NT2/D1 (cell line): ENCODE measurements at regions not wholly inside any gene's neighbourhood (a gene's known extent, or its start where the extent isn't known, plus 50 kb on each side); places are given as distances from the start of the nearest gene placed in this dataset.

Source experiments
- DNase-seq: peaks from one replicate; pipeline ENCODE4 v3.0.0-alpha.2; 2011; ENCODE audit warnings: low read depth, low spot score
- H3K27me3 ChIP-seq: 2 replicates; pipeline ENCODE4 v1.6.0; 2011; ENCODE audit warnings: mild to moderate bottlenecking; ENCODE audit not compliant: insufficient read length, insufficient read depth
- H3K36me3 ChIP-seq: 2 replicates; pipeline ENCODE4 v1.6.1; 2011; ENCODE audit warnings: mild to moderate bottlenecking, low read length, mixed read lengths; ENCODE audit not compliant: insufficient read depth, insufficient read length
- H3K4me1 ChIP-seq: 2 replicates; pipeline ENCODE4 v1.5.1; 2011; ENCODE audit not compliant: insufficient read depth, insufficient read length
- H3K4me3 ChIP-seq: 2 replicates; pipeline ENCODE4 v1.5.1; 2011; ENCODE audit warnings: low read depth; ENCODE audit not compliant: insufficient read length
- H3K9ac ChIP-seq: 2 replicates; pipeline ENCODE4 v1.6.0; 2011; ENCODE audit warnings: low read depth; ENCODE audit not compliant: insufficient read length
- H3K9me3 ChIP-seq: 2 replicates; pipeline ENCODE4 v1.5.1; 2011; ENCODE audit warnings: mild to moderate bottlenecking, low read length; ENCODE audit not compliant: insufficient read depth
- SUZ12 ChIP-seq: IDR thresholded peaks from 2 replicates; pipeline ENCODE4 v1.6.1; 2011; ENCODE audit not compliant: insufficient read length, insufficient read depth; ENCODE audit errors: extremely low read depth
- YY1 ChIP-seq: IDR thresholded peaks from 2 replicates; pipeline ENCODE4 v1.6.1; 2011; ENCODE audit not compliant: insufficient read length, insufficient read depth
- ZNF274 ChIP-seq: IDR thresholded peaks from 2 replicates; pipeline ENCODE4 v1.6.1; 2011; ENCODE audit warnings: mild to moderate bottlenecking, low read depth, low read length

GRCh38 chr5:159786901-159787691 is 129.2 kb upstream of the ADRA1B start:
- no peak overlapping the region for H3K4me3 ChIP-seq

GRCh38 chr5:159787837-159788236 is 128.4 kb upstream of the ADRA1B start:
- Histone ChIP-seq H3K4me1 (no peaks in the 10 kb centered on the region), H3K9ac (no peak overlapping the region), H3K36me3 (no peaks in the 10 kb centered on the region), H3K27me3 (no peaks in the 10 kb centered on the region), H3K4me3 (no peak overlapping the region), H3K9me3 (no peaks in the 10 kb centered on the region)
- DNase-seq, result no peak
- TF ChIP-seq ZNF274 (no peak), YY1 (no peak), SUZ12 (no peak)

More at GRCh38 chr5:159786901-159787691, 129.2 kb upstream of the ADRA1B start:
- Histone ChIP-seq H3K4me1 (no peaks in the 10 kb centered on the region), H3K9ac (no peak overlapping the region), H3K9me3 (no peaks in the 10 kb centered on the region), H3K36me3 (no peaks in the 10 kb centered on the region), H3K27me3 (no peaks in the 10 kb centered on the region)
- TF ChIP-seq SUZ12 (no peak), ZNF274 (no peak), YY1 (no peak)
- DNase-seq, result no peak

- TF ChIP-seq ZNF274 (no peak), SUZ12 (no peak), YY1 (no peak)
- Histone ChIP-seq H3K36me3 (no peaks in the 10 kb centered on the region), H3K4me1 (no peaks in the 10 kb centered on the region), H3K9me3 (no peaks in the 10 kb centered on the region), H3K27me3 (no peaks in the 10 kb centered on the region), H3K4me3 (no peak overlapping the region), H3K9ac (no peak overlapping the region)
- DNase-seq, result no peak
Observed at GRCh38 chr5:159788835-159789331, 127.4 kb upstream of the ADRA1B start.

GRCh38 chr5:159792180-159792579 is 124.1 kb upstream of the ADRA1B start:
- Histone ChIP-seq H3K4me3 (no peak overlapping the region), H3K27me3 (no peaks in the 10 kb centered on the region), H3K9ac (no peak overlapping the region), H3K4me1 (no peaks in the 10 kb centered on the region), H3K9me3 (no peaks in the 10 kb centered on the region), H3K36me3 (no peaks in the 10 kb centered on the region)
- DNase-seq, result no peak
- TF ChIP-seq YY1, result no peak
- no peak for TF ChIP-seq SUZ12
- TF ChIP-seq ZNF274, result no peak

- H3K9ac ChIP-seq, result no peak overlapping the region
- H3K9me3 ChIP-seq, result no peaks in the 10 kb centered on the region
- H3K4me1 ChIP-seq, result peaks cover 2% of the 10 kb centered on the region
- H3K27me3 ChIP-seq, result no peaks in the 10 kb centered on the region
- TF ChIP-seq YY1 (no peak), ZNF274 (no peak), SUZ12 (no peak)
- no peak for DNase-seq
- no peaks in the 10 kb centered on the region for H3K36me3 ChIP-seq
- H3K4me3 ChIP-seq, result no peak overlapping the region
Observed at GRCh38 chr5:159797261-159797970, 118.9 kb upstream of the ADRA1B start.

GRCh38 chr5:159799701-159800100 is 116.6 kb upstream of the ADRA1B start:
- Histone ChIP-seq H3K4me1 (peaks cover 2% of the 10 kb centered on the region), H3K9me3 (no peaks in the 10 kb centered on the region), H3K4me3 (no peak overlapping the region), H3K9ac (no peak overlapping the region), H3K27me3 (no peaks in the 10 kb centered on the region), H3K36me3 (no peaks in the 10 kb centered on the region)
- no peak for TF ChIP-seq ZNF274
- no peak for TF ChIP-seq SUZ12
- no peak for TF ChIP-seq YY1
- DNase-seq, result no peak
